ENCODE measurements at regions not wholly inside any gene's neighbourhood (a gene's known extent, or its start where the extent isn't known, plus 50 kb on each side); places are given as distances from the start of the nearest gene placed in this dataset.
"Not testable (repeated sequence)": the region's sequence is repeated elsewhere in the genome, so short reads cannot be mapped to it uniquely, and the experiment has no call there.

DNA sequence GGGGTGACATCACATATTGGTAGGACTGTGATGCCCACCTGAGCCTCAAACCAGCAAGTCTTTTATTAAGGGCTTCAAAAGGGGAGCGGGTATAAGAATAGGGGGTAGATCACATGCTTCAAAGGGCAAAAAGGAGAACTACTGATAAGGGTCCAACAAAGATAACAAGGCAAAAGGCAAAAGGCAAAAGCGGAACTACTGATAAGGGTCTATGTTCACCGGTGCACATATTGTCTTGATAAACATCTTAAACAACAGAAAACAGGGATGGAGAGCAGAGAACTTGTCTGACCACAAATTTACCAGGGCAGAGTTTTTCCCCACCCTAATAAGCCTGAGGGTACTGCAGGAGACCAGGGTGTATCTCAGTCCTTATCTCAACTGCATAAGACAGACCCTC, 110.7 kb downstream of the RBMX2 start:
- H3K4ac ChIP-seq (replicated peaks; ENCODE audit: insufficient read length, low read depth, low read length); H2AK5ac ChIP-seq (ENCODE audit: low read depth, low read length); H2BK15ac ChIP-seq (ENCODE audit: low read length); H2BK5ac ChIP-seq (ENCODE audit: low read depth, low read length); H2BK20ac ChIP-seq (ENCODE audit: low read length); H2BK120ac ChIP-seq (replicated peaks; ENCODE audit: low read depth, low read length); H3K9me3 ChIP-seq (ENCODE audit: insufficient read depth in 2 of 2, low read depth in 1 of 2, low read length in 1 of 2); H2BK12ac ChIP-seq (ENCODE audit: low read depth, low read length); H3K18ac ChIP-seq (ENCODE audit: extremely low read depth, low read length); H3K4me1 ChIP-seq (replicated peaks in 1 of 4; ENCODE audit: control insufficient read depth in 3 of 4, insufficient read depth in 4 of 4, low read length in 3 of 4); H4K8ac ChIP-seq (ENCODE audit: extremely low read depth, insufficient read depth, low read length); H3K36me3 ChIP-seq (ENCODE audit: control insufficient read depth in 2 of 4, insufficient read depth in 4 of 4, low read length in 3 of 4); POLR2A ChIA-PET (ENCODE audit: partially characterized antibody); H3K23me2 ChIP-seq (ENCODE audit: low read depth, low read length); H3K14ac ChIP-seq (ENCODE audit: insufficient read length); DNase-seq (ENCODE audit: low read depth in 1 of 2, low spot score in 2 of 2); FAIRE-seq; H3K27me3 ChIP-seq (replicated peaks in 1 of 4; ENCODE audit: control insufficient read depth in 3 of 4, extremely low read depth in 1 of 4, insufficient read depth in 3 of 4, low read length in 3 of 4); H3K79me1 ChIP-seq (ENCODE audit: low read depth, low read length); H3K56ac ChIP-seq (replicated peaks; ENCODE audit: insufficient read length, low read depth, low read length); H2AFZ ChIP-seq (ENCODE audit: low read length); H3K27ac ChIP-seq (ENCODE audit: low read depth, low read length); CTCF ChIA-PET (ENCODE audit: partially characterized antibody); H4K20me1 ChIP-seq (replicated peaks in 1 of 2; ENCODE audit: control insufficient read depth in 1 of 2, insufficient read depth in 2 of 2, low read length in 2 of 2); H3K9ac ChIP-seq (replicated peaks in 1 of 4; ENCODE audit: extremely low read depth in 1 of 4, low read depth in 3 of 4, low read length in 3 of 4); H3K23ac ChIP-seq (ENCODE audit: insufficient read length); H3K4me3 ChIP-seq (ENCODE audit: extremely low read depth in 1 of 4, insufficient read depth in 2 of 4, low read depth in 3 of 4, low read length in 4 of 4); H3K4me2 ChIP-seq (ENCODE audit: insufficient read depth in 1 of 2, low read depth in 2 of 2, low read length in 2 of 2); H4K5ac ChIP-seq (ENCODE audit: insufficient read length, low read depth, low read length); H3K79me2 ChIP-seq (ENCODE audit: control insufficient read depth in 1 of 2, insufficient read depth in 2 of 2, low read length in 2 of 2); H4K91ac ChIP-seq (replicated peaks; ENCODE audit: insufficient read length, low read length): not testable (repeated sequence)
- WGBS, 2 experiments (ENCODE audit: extremely low coverage in 1 of 2, insufficient coverage in 1 of 2, insufficient read length in 1 of 2, insufficient replicate concordance in 2 of 2, low coverage in 1 of 2, low lambda C conversion rate in 2 of 2, missing lambda C conversion rate in 1 of 2), result 96% methylated on average over 3 of the region's 3 CpGs; no CpG with 5 or more reads in 1 of the 2 experiments
